ENCODE measurements at regions not wholly inside any gene's neighbourhood (a gene's known extent, or its start where the extent isn't known, plus 50 kb on each side); places are given as distances from the start of the nearest gene placed in this dataset.

DNA sequence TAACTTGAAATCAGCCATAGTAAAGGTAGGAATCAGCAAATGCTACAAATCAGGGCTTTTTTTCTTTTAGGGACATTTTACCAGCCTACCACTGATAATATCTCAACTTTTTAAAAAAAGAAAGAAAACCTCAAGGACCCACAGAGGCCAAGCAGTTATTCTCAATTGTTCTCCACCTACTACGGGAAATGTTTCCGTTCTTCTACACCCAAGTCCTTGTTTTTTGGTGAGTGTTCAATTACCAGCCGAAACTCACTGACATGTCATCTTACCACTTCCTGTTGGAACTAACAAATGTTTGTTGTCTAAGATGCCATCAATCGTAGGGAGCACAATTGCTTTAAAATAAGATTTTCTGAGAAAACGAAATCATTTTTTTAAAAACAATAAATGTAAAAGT lies 50.2 kb upstream of the CDK1 start:
- no peak for DNase-seq

DNA sequence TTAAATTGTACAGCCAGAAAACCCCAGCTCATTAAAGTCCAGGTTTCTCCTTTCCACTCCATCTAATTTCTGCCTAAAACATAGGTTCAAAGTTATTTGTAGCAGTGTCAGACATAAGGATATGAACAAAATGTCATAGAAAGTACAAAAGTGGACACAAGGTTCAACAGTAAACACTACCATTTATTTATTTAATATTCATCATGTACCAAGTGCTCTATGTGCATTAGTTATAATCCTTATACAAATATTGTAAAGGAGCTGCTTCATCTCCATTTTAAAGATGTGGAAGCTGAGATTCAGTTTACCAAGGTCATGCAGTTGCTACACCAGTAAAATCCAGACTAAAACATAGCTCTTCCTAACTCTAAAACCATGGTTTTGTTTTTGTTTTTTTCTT lies 52.0 kb upstream of the CDK1 start:
- no peak for DNase-seq

DNA sequence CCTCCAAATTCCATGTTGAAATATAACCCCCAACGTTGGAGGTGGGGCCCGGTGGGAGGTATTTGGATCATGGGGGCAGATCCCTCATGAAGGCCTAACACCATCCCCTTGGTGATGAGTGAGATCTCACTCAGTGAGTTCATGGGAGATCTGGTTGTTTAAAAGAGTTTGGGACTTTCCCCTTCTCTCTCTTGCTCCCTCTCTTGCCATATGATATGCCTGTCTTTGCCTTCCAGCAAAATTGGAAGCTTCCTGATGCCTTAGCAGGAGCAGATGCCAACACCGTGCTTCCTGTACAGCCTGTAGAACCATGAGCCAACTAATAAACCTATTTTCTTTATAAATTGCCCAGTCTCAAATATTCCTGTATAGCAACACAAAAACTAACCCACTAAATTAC lies 55.7 kb upstream of the CDK1 start:
- no peak for DNase-seq

DNA sequence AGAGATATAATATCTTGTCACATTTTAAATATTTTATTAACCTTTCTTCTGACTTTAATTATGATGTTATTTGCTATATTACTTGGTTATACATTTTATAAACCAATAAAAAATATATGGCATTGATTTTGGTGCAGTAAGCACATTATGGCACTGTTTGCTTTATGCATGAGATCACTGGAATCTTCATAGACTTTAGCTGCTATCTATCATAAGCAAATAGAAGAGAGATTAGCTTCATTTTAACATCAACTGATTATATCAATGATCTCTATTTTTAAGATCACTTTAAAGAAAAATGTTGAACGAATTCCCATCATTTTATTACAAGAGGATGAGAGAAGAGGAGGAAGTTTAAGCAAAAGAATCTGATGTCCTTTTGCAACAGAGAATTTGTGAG lies 58.6 kb upstream of the CDK1 start:
- DNase-seq = no peak

DNA sequence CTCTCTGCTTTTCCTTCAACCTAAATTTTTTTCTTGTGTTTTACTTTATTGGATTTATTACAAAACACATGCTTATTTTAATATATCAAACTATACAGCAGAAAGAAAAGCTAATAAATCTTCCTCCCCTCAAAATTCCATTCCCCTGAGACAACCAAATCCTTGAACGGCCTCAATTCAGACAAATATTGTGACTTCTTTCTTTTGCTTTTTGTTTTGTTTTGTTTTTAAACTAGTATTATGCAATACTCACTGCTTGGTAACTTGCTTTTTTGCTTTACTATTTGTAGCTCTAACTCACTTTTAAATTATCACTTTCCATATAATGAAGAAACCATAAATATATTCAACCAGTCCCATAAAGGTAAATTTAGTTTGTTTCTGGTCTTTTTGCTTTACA lies 59.4 kb upstream of the CDK1 start:
- no peak for DNase-seq

DNA sequence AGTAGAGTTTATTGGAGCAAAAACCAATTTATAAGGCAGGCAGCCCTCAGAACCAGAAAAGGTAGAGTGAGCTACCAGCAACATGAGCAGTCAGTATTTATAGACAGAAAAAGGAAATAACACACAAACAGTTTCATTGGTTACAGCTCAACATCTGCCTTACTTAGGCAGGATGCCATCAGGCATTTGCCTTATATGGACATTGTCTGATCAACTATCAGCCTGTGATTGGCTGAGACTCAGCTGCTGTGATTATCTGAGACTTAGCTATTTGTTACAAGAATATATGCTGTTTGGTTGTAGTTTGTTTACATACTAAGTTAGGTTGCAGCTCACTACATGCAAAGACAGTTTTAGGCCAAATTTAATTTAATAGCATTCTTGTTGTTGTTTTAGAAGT lies 60.4 kb upstream of the CDK1 start:
- DNase-seq = no peak

DNA sequence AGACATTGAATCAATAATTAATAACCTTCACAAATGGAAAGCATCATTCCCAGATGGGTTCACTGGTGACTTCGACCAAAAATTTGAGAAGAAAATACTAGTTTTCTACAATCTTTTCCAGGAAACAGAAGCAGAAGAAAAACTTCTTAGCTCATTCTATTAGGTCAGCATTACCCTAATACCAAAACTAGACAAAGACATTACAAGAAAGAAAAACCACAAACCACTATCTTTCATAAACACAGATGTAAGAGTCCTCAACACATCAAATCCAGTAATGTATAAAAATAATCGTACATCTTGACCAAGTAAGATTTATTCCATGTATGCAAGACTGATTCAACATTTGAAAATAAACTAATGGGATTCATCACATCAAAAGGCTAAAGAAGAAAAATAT lies 64.0 kb upstream of the CDK1 start:
- no peak for DNase-seq

DNA sequence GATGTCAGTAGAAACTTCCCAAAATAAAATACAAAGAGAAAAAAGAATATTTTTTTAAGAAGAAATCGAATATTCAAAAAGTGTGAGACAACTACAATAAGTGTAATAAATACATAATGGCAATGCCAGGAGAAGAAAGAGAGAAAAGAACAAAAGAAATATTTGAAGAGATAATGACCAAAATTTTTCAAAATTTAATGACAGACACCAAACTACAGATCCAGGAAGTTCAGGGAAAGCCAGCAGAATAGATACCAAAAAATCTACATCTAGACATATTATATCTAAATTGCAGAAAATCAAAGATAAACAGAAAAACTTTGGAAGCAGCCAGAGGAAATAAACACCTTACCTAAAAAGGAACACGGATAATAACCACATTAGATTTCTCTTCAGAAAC lies 66.8 kb upstream of the CDK1 start:
- DNase-seq = no peak

DNA sequence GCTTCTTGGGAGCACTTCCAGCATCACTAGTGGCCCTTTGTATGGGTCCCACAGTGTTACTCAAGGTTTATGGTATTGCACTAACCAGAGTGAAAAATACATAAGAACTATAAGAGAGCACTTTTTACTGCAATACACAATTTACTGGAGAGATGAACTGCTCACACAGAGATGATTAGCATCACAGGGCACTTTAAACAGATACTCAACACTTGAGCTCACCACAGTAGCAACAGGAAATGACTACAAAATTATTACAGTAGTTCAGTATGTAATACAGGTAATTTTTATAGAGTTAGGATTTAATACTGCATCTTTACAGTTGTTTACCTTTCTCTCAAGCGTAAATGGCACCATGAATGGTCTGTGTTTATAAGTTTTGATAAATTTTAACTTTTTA lies 68.2 kb upstream of the CDK1 start:
- no peak for DNase-seq

DNA sequence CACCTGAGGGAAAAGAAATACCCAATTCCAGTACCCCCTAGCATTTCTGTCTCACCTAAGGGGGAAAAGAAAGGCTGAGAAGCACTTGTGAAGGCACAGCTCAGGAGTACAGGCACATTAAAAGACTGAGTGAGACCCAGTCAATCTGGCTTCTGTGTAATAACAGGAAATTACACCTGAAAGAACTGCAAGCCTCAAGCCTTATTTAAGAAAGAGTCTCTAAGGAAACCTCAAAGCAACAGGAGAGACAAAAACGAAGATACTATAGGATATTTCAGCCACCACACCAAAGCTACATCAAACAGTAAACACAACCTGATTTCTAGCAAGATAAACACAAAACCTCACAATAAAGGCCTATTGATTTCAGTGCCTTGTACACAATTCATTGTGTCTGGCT lies 69.6 kb upstream of the CDK1 start:
- DNase-seq = no peak

DNA sequence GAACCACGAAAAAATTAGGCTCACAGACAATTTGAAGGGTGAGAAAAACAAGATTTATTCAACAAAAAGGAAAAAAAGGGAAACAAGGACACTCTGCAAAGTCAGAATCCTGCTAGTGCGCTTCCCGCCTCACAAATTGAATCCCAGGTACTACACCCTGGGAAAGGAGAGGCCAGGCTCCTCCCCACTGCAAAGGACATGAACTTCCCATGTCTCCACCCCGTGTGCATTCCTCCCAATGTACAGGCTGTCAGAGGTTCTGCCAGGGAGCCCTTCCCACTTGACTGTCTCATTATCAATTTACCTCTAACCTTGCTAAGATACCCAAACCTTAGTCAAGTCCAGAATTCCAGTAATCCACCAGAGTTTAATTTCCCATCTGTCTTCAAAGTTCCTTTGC lies 70.4 kb upstream of the CDK1 start:
- no peak for DNase-seq

DNA sequence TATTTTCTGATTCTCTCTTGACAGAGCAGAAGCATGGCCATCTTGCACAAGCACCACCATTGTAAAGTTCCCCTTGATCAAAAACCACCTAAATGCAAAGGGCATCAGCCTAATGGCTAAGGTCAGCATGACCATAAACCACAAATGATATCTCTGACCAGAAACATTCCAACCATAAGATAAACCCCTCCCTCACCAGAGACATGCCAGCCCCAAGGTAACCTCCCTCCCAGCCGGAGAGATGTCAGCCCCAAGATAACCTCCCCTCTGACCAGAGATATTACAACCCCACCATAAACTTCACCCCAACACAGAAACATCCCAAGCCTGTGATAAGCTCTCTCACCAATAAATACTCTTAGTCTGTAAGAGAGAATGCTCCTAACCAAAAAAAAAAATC lies 72.1 kb upstream of the CDK1 start:
- no peak for DNase-seq

DNA sequence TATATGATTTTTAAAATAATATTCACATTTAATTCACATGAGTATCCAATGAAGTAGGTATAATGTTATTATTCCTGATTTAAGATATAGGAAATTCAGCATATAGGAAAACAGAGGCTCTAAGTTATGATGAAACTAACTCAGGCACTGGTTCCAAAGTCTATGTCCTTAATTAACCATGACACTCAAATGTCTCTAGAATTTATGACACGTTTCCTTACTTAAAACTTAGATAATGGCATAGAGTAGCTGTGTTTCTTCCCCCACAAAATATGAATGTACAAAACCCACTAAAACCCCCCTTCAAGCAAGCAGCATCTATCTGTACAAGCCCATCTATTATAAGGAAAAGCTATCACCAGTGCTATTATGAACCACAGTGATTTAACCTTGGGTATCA lies 72.9 kb upstream of the CDK1 start:
- no peak for DNase-seq

DNA sequence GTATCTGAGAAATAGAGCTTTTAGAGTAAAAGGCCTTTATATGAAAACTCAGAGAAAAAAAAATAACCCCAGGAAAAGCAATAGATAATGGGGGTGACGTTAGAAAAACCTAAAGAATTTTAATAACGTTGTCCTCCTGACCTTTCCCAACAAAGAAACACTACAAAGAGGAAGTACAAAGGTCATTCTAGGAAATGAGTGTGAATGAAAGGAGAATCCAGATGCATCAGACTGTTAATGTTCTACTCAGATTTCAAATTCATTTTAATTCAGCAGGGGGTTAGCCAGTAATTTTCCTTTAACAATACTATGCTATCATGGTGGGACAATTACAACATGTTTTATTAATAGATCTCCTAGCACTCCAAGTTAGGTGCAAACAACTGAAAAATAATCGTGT lies 73.8 kb upstream of the CDK1 start:
- DNase-seq = no peak

DNA sequence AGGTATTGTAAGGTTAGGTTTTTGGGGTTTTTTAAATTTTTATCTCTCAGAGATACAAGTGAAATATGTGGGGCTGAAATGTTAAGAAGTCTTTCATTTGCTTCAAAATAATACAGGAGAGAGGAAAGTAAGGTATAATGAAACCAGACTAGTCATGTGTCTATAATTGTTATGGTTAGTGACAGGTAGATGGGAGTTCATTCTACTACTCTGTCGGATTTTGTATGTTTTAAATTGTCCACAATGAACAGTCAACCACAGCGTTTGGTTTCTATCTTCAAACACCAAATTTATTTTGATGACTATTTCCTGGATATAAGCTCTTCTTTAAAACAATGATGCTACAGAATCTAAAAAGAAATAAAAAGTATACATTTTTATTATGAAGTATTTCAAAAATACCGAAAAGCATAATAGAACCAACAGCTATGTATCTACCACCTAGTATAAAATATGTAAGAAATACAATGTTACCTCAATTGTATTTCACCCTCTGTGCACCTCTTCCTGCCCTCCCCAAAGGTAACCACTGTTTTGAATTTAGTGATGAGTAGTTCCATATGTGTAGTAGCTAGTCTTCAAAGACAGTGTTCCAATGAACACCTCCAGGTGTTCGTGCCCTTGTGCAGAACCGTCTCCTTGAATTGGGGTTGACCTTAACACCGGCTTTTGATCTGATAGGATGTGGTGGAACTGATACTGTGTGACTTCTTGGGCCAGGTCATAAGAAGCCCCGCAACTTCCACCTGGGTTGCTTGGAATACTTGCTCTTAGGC lies 74.8 kb upstream of the CDK1 start:
- DNase-seq = no peak

DNA sequence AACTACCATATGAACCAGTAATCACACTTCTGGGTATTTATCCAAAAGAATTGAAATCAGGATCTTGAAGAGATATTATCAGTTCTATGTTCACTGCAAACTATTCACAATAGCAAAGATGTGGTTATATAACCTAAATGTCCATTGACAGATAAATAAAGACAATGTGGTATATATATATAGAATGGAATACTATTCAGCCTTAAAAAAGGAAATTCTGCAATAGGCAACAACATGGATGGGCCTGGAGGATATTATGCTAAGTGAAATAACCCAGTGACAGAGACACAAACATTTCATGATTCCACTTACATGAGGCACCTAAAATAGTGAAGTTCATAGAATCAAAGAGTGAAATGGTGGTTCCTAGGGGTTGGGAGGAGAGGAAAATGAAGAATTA lies 90.6 kb upstream of the CDK1 start:
- no peak for DNase-seq

DNA sequence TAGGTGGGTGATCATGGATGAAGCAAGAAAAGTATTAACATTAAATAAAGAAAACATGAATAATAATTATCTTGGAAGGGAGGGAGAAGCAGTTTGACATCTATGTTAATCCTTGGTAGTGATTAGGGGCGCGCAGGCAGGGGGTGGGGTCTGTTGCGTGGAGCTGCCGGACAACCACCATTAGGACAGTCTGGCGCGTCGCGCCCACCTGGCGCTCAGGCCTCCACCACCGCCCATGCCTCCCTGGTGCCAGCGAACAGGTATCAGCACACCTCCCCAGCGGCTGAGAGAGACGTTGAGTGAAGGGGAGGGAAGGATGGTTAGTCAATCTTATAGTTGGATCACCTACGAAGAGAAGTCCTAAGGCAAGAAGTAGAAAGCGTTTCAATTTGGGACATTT lies 94.2 kb upstream of the CDK1 start:
- DNase-seq = no peak

DNA sequence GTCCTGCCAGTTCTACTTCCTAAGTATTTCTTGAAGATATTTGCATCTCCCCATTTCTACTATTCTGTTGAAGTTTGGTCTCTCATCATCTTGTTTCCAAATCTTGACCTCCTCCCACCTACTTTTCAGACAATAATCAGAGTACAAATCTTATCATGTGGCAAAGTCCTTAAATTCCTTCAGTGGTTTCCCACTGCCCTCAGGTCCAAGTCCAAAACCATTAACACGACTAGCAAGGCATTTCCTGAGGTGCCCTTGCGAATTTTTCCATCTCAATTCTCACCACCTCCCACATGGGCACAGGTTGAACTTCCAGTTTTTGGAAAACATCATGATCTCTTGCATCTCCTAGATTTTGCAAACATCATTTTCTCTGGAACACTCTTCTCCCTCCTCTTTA lies 97.2 kb upstream of the CDK1 start:
- DNase-seq = no peak

DNA sequence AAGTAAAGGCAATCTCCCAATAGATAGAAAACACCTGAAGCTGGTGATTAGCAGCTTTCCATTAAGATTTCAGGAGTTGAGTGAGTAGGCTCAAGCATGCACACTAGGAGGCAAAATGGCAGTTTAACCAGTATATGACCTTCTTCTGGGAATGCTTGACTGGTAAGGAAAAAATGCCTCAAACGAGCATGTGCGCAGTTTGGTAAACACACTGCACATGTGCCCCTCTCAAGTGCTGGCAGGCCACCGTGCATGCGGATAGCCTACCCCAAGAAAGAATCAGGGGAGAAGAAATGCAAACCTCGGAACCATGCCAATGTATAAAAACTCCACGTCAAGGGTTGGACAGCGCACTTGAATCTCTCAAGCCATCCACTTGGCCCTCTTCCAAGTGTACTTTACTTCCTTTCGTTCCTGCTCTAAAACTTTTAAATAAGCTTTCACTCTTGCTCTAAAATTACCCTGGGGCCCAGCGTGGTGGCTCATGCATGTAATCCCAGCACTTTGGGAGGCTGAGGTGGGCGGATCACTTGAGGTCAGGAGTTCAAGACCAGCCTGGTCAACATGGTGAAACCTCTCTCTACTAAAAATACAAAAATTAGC lies 98.8 kb upstream of the CDK1 start:
- no peak for DNase-seq

DNA sequence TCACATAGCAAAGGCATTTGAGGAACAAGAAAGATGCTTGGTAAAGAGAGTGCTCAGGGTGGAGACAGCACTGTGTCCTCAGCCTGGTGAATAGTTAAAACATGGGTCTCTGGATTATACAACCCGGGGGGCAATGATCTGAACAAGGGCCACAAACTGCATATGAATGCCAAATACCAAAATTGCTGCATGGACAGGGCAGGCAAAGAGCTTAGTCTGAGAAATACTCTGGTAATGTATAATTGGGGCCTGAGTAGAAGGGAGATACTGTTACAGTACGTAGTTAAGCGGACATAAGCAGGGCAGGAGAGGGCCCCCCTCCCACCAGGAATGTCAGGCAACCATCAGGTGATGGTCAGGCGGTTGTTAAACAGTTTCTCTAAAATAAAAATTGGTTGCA lies 99.3 kb upstream of the CDK1 start:
- no peak for DNase-seq

DNA sequence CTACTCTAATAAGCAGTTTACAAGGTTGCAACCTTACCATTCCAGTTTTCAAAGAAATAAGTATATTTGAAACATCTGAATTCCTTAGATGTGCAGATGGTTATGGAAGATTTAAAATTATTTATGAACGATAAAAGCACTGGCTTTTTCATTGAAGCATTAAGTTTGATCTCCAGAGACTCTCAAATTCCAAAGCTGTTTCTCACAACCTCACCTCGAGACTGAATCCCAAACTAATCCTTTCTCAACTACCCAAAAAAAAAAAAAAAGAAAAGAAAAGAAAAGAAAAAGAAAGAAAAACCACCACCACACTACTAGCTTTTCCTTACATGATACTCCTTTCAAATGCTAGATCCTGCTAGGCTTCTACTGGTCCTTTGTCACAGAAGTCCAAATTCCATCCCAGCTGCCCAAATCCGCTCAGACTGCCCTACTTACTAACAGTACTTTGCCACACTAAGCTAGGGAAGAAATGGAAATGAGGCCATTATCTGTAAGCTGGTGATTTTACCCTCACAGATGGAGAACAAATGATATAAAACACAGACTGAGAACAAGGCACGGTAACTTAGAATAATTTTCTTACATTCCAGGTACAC lies 100.6 kb upstream of the CDK1 start:
- DNase-seq = no peak

DNA sequence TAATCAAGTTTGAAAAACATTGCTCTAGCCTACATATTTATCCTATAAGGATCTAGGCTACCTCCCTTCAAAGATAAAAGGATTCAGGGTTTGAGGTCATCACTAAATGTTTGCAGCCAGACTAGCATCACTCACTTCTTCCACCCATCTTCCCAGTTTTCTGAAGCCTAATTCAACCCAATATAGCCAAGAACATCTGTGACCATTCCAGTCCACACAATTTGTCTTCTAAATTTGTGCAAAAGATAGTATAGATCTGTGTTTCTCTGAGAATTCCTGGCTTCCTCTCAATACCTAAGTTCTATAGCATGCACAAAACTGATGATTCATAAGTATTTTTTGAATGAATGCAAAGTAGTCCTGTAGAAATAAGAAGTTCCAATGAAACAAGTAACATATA lies 103.0 kb upstream of the CDK1 start:
- DNase-seq = no peak

DNA sequence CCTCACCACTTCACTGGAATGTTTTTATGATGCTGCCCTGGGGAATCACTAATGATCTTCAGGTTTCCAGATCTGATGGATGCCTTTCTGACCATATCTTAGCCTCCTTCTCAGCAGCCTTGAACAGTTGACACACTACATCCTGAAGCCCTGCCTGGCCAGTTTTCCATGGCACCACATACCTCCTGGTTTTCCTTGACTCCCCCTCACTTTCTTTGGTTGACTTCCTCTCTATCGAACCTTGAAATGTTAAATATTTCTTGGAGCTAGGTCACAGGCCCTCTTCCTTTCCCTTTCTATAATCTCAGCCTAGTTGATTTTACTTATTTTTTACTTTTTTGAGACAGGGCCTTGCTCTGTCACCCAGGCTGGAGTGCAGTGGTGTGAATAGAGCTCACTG lies 108.8 kb upstream of the CDK1 start:
- no peak for DNase-seq

DNA sequence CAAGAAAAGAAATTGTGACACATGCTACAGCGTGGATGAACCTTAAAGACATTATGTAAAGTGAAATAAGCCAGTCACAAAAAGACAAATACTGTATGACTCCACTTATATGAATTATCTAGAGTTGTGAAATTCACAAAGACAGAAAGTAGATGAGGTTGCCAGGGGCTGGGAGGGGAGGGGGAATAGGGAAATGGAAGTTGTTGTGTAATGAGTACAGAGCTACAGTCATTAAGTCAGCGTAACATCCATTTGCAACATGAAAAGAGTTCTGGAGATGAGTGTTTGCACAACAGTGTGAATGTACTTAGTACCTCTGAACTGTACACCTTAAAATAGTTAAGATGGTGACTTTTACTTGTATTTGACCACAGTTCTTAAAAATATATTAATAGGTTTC lies 112.1 kb upstream of the CDK1 start:
- peak; percentile 46 for DNase-seq

DNA sequence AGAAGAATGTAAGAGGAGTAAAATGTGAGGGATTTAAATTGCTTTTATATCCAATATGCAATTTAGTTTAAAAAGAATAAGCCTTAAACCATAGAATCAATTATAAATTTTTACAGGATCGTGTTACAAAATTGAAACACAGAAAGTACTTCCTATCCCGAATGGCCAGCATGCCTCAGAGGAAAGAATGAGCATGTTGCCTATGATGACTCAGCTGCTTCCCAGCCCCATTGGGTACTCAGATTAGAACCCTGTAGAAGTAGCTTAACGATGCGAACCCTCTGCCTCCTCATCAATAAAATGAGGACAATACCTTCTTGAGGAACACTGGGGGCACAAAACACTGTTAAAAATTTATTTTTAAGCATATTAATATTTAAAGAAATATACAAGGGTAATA lies 113.4 kb upstream of the CDK1 start:
- no peak for DNase-seq

Data from stimulated activated CD4-positive, alpha-beta T cell treated with anti-CD3 and anti-CD28 coated beads, Interleukin-1b, Interleukin-23, amount 100 ng/mL, for 48 hours (primary cell).